ENCODE measurements at regions not wholly inside any gene's neighbourhood (a gene's known extent, or its start where the extent isn't known, plus 50 kb on each side); places are given as distances from the start of the nearest gene placed in this dataset.

- Histone ChIP-seq H3K36me3 (ENCODE audit: insufficient read depth, low read length) (no peaks in the 10 kb centered on the region), H3K27ac (ENCODE audit: low read length) (no peak overlapping the region), H4K20me1 (ENCODE audit: insufficient read depth, low read length) (no peaks in the 10 kb centered on the region), H3K9ac (ENCODE audit: low read depth, low read length) (no peak overlapping the region), H2AFZ (ENCODE audit: low read depth, low read length) (no peak overlapping the region), H3K4me1 (ENCODE audit: insufficient read depth, low read length) (no peaks in the 10 kb centered on the region), H3K4me3 (ENCODE audit: low read depth in 1 of 2, low read length in 2 of 2) (no peak overlapping the region), H3K79me2 (ENCODE audit: insufficient read depth, low read length) (no peaks in the 10 kb centered on the region), H3K4me2 (ENCODE audit: insufficient read depth, low read length) (no peak overlapping the region), H3K27me3 (ENCODE audit: insufficient read depth, low read length, poor library complexity) (no peaks in the 10 kb centered on the region), H3K9me3 (ENCODE audit: insufficient read depth, low read length, severe bottlenecking) (no peaks in the 10 kb centered on the region)
- TF ChIP-seq CTCF (IDR thresholded peaks at IDR 0.05; ENCODE audit: borderline replicate concordance, extremely low read depth, low read length, poor library complexity, severe bottlenecking) (no peak), EZH2 (IDR thresholded peaks at IDR 0.05; ENCODE audit: borderline replicate concordance, low read depth, low read length, severe bottlenecking) (no peak)
- no peak for ATAC-seq (ENCODE audit: insufficient read depth, low read depth)
- DNase-seq = no peak
Measured at GRCh38 chr4:129328162-129328561, 232.2 kb downstream of the C4orf33 start.

- Histone ChIP-seq H3K79me2 (ENCODE audit: insufficient read depth, low read length) (no peaks in the 10 kb centered on the region), H3K9me3 (ENCODE audit: insufficient read depth, low read length, severe bottlenecking) (no peaks in the 10 kb centered on the region), H3K9ac (ENCODE audit: low read depth, low read length) (no peak overlapping the region), H3K36me3 (ENCODE audit: insufficient read depth, low read length) (no peaks in the 10 kb centered on the region), H2AFZ (ENCODE audit: low read depth, low read length) (no peak overlapping the region), H3K27ac (ENCODE audit: low read length) (no peak overlapping the region), H4K20me1 (ENCODE audit: insufficient read depth, low read length) (no peaks in the 10 kb centered on the region), H3K4me2 (ENCODE audit: insufficient read depth, low read length) (no peak overlapping the region), H3K4me3 (ENCODE audit: low read depth in 1 of 2, low read length in 2 of 2) (no peak overlapping the region), H3K27me3 (ENCODE audit: insufficient read depth, low read length, poor library complexity) (no peaks in the 10 kb centered on the region), H3K4me1 (ENCODE audit: insufficient read depth, low read length) (no peaks in the 10 kb centered on the region)
- TF ChIP-seq EZH2 (IDR thresholded peaks at IDR 0.05; ENCODE audit: borderline replicate concordance, low read depth, low read length, severe bottlenecking) = no peak
- no peak for TF ChIP-seq CTCF (IDR thresholded peaks at IDR 0.05; ENCODE audit: borderline replicate concordance, extremely low read depth, low read length, poor library complexity, severe bottlenecking)
- DNase-seq = no peak
- ATAC-seq (ENCODE audit: insufficient read depth, low read depth) = no peak
Measured at GRCh38 chr4:129334136-129334535, 238.2 kb downstream of the C4orf33 start.

GRCh38 chr4:129335276-129335675 lies 239.3 kb downstream of the C4orf33 start:
- Histone ChIP-seq H3K4me3 (ENCODE audit: low read depth in 1 of 2, low read length in 2 of 2) (no peak overlapping the region), H3K4me1 (ENCODE audit: insufficient read depth, low read length) (no peaks in the 10 kb centered on the region), H2AFZ (ENCODE audit: low read depth, low read length) (no peak overlapping the region), H3K36me3 (ENCODE audit: insufficient read depth, low read length) (no peaks in the 10 kb centered on the region), H3K9ac (ENCODE audit: low read depth, low read length) (no peak overlapping the region), H3K27ac (ENCODE audit: low read length) (no peak overlapping the region), H3K79me2 (ENCODE audit: insufficient read depth, low read length) (no peaks in the 10 kb centered on the region), H3K4me2 (ENCODE audit: insufficient read depth, low read length) (no peak overlapping the region), H3K27me3 (ENCODE audit: insufficient read depth, low read length, poor library complexity) (no peaks in the 10 kb centered on the region), H4K20me1 (ENCODE audit: insufficient read depth, low read length) (no peaks in the 10 kb centered on the region), H3K9me3 (ENCODE audit: insufficient read depth, low read length, severe bottlenecking) (no peaks in the 10 kb centered on the region)
- TF ChIP-seq EZH2 (IDR thresholded peaks at IDR 0.05; ENCODE audit: borderline replicate concordance, low read depth, low read length, severe bottlenecking) (no peak), CTCF (IDR thresholded peaks at IDR 0.05; ENCODE audit: borderline replicate concordance, extremely low read depth, low read length, poor library complexity, severe bottlenecking) (no peak)
- DNase-seq = no peak
- ATAC-seq (ENCODE audit: insufficient read depth, low read depth) = no peak

- no peak for TF ChIP-seq EZH2 (IDR thresholded peaks at IDR 0.05; ENCODE audit: borderline replicate concordance, low read depth, low read length, severe bottlenecking)
- no peak for TF ChIP-seq CTCF (IDR thresholded peaks at IDR 0.05; ENCODE audit: borderline replicate concordance, extremely low read depth, low read length, poor library complexity, severe bottlenecking)
- Histone ChIP-seq H2AFZ (ENCODE audit: low read depth, low read length) (no peak overlapping the region), H4K20me1 (ENCODE audit: insufficient read depth, low read length) (no peaks in the 10 kb centered on the region), H3K4me1 (ENCODE audit: insufficient read depth, low read length) (no peaks in the 10 kb centered on the region), H3K9me3 (ENCODE audit: insufficient read depth, low read length, severe bottlenecking) (no peaks in the 10 kb centered on the region), H3K27me3 (ENCODE audit: insufficient read depth, low read length, poor library complexity) (no peaks in the 10 kb centered on the region), H3K36me3 (ENCODE audit: insufficient read depth, low read length) (no peaks in the 10 kb centered on the region), H3K79me2 (ENCODE audit: insufficient read depth, low read length) (no peaks in the 10 kb centered on the region), H3K27ac (ENCODE audit: low read length) (no peak overlapping the region), H3K4me3 (ENCODE audit: low read depth in 1 of 2, low read length in 2 of 2) (no peak overlapping the region), H3K9ac (ENCODE audit: low read depth, low read length) (no peak overlapping the region), H3K4me2 (ENCODE audit: insufficient read depth, low read length) (no peak overlapping the region)
- ATAC-seq (ENCODE audit: insufficient read depth, low read depth) (no peak), DNase-seq (no peak)
Measured at GRCh38 chr4:129335818-129336217, 239.9 kb downstream of the C4orf33 start.

Measured in DND-41 (cell line).